Activated CD8-positive, alpha-beta T cell treated with anti-CD3 and anti-CD28 coated beads for 36 hours (primary cell): ENCODE measurements at regions not wholly inside any gene's neighbourhood (a gene's known extent, or its start where the extent isn't known, plus 50 kb on each side); places are given as distances from the start of the nearest gene placed in this dataset.

Experiments used
- ATAC-seq: fragments of 200-7000 bp; cut with Tn5 transposase; one replicate; pipeline ENCODE4 v1.10.0; 2021; ENCODE audit warnings: mild to moderate bottlenecking, moderate library complexity
- CTCF ChIA-PET: fragments of 350-600 bp; sonication (Branson Sonifier 250); formaldehyde crosslinking; loops from one replicate; lab custom pipeline; 2021; ENCODE audit warnings: antibody characterized with exemption; lab: Charles Lee
- POLR2A ChIA-PET: fragments of 350-600 bp; sonication (Branson Sonifier 250); formaldehyde crosslinking; loops from one replicate; lab custom pipeline; 2021; ENCODE audit warnings: antibody characterized with exemption; lab: Charles Lee
- DNase-seq: peaks from one replicate; pipeline ENCODE4 v3.0.0-alpha.2; 2020
- H3K27ac Mint-ChIP-seq: one replicate; pipeline ENCODE4 v1.8.0; 2021; ENCODE audit warnings: mild to moderate bottlenecking, mixed read lengths
- H3K27me3 Mint-ChIP-seq: one replicate; pipeline ENCODE4 v1.8.0; 2021; ENCODE audit warnings: mixed read lengths
- H3K36me3 Mint-ChIP-seq: one replicate; pipeline ENCODE4 v1.8.0; 2021; ENCODE audit warnings: low read depth, mixed read lengths
- H3K4me1 Mint-ChIP-seq: one replicate; pipeline ENCODE4 v1.8.0; 2021; ENCODE audit warnings: low read depth, mixed read lengths
- H3K4me3 Mint-ChIP-seq: one replicate; pipeline ENCODE4 v1.8.0; 2021; ENCODE audit warnings: mild to moderate bottlenecking, moderate library complexity, mixed read lengths
- H3K9me3 Mint-ChIP-seq: one replicate; pipeline ENCODE4 v1.8.0; 2021; ENCODE audit warnings: mixed read lengths
- intact Hi-C: fragments of 100-400 bp; cut with micrococcal nuclease; formaldehyde crosslinking; loops from one replicate; pipeline ENCODE4 v1.10.0; 2022
- TF ChIP-seq, protein P1 (sequence below): fragments of 200-600 bp; IDR thresholded peaks from one replicate; pipeline ENCODE4 v1.8.0; 2022; ENCODE audit warnings: antibody characterized with exemption, mild to moderate bottlenecking

DNA sequence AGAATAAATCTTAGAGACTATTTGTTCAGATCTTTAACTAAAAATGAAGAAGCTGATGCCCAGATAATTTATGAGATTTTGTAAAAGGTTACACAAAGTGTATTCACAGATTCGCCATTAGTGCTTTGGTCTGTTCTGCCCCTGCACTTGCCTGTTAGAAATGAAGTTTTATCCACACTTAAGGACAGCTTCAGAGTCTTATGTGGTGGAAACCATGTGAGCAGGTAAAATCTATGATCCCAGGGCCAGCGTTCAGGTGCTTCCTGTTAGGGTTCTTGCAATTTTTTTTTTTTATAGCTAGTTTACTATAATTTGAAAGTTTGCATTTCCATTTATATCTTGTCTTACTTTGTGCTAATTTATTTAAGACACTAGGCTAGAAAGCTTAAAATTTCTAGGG lies 561.6 kb downstream of the PRR16 start:
- H3K27me3 Mint-ChIP-seq, result no peaks in the 10 kb centered on the region
- intact Hi-C loops, result no loop called here
- H3K36me3 Mint-ChIP-seq, result no peaks in the 10 kb centered on the region
- no peak overlapping the region for H3K27ac Mint-ChIP-seq
- no peak for DNase-seq
- ChIA-PET CTCF (no interaction called here), POLR2A (no interaction called here)
- peaks cover 4% of the 10 kb centered on the region for H3K9me3 Mint-ChIP-seq
- no peaks in the 10 kb centered on the region for H3K4me1 Mint-ChIP-seq
- ATAC-seq, result no peak
- TF ChIP-seq, protein P1, sequence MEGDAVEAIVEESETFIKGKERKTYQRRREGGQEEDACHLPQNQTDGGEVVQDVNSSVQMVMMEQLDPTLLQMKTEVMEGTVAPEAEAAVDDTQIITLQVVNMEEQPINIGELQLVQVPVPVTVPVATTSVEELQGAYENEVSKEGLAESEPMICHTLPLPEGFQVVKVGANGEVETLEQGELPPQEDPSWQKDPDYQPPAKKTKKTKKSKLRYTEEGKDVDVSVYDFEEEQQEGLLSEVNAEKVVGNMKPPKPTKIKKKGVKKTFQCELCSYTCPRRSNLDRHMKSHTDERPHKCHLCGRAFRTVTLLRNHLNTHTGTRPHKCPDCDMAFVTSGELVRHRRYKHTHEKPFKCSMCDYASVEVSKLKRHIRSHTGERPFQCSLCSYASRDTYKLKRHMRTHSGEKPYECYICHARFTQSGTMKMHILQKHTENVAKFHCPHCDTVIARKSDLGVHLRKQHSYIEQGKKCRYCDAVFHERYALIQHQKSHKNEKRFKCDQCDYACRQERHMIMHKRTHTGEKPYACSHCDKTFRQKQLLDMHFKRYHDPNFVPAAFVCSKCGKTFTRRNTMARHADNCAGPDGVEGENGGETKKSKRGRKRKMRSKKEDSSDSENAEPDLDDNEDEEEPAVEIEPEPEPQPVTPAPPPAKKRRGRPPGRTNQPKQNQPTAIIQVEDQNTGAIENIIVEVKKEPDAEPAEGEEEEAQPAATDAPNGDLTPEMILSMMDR, result no peak
- no peak overlapping the region for H3K4me3 Mint-ChIP-seq

GRCh38 chr5:121027636-121028035 lies 563.5 kb downstream of the PRR16 start:
- TF ChIP-seq, protein P1, result no peak
- CTCF ChIA-PET, result no interaction called here
- intact Hi-C loops, result no loop called here
- Mint-ChIP-seq H3K27ac (no peak overlapping the region), H3K9me3 (peaks cover 4% of the 10 kb centered on the region), H3K4me3 (no peak overlapping the region), H3K36me3 (no peaks in the 10 kb centered on the region), H3K4me1 (no peaks in the 10 kb centered on the region), H3K27me3 (no peaks in the 10 kb centered on the region)
- no peak for ATAC-seq
- no peak for DNase-seq
- POLR2A ChIA-PET, result no interaction called here

DNA sequence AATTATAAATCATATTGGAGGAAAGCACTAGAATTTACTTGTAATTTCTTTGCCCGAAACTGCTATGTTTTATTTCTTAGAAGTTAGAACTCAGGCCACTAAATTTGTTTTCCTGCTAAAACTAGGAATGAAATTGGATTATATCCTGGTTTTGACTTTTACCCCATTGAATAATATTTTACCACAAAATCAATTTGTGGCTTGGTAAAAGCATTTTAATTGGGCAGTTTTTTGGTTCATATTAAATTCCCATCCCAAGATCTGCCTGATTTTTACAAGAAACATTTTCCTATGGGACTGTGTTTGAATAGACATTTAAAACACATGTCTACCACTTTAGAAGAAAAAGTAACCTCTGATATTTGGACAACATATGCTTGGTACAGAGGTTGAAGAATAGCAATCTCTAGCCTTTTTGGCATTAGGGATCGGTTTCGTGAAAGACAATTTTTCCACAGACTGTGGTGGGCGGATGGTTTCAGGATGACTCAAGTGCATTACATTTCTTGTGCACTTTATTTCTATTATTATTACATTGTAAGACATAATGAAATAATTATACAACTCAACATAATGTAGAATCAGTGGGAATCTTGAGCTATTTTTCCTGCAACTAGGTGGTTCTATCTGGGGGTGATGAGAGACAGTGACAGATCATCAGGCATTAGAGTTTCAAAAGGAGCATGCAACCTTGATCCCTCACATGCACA lies 565.6 kb downstream of the PRR16 start:
- peaks cover 3% of the 10 kb centered on the region for H3K9me3 Mint-ChIP-seq

GRCh38 chr5:121031491-121031890 lies 567.4 kb downstream of the PRR16 start:
- DNase-seq, result no peak
- Mint-ChIP-seq H3K27me3 (no peaks in the 10 kb centered on the region), H3K36me3 (no peaks in the 10 kb centered on the region), H3K4me1 (no peaks in the 10 kb centered on the region), H3K27ac (no peak overlapping the region), H3K9me3 (peaks cover 3% of the 10 kb centered on the region), H3K4me3 (no peak overlapping the region)
- no peak for ATAC-seq
- POLR2A ChIA-PET, result no interaction called here
- TF ChIP-seq, protein P1, result no peak
- CTCF ChIA-PET, result no interaction called here
- intact Hi-C loops, result no loop called here

More for the DNA sequence above, 565.6 kb downstream of the PRR16 start:
- intact Hi-C loops, result no loop called here
- Mint-ChIP-seq H3K27ac (no peak overlapping the region), H3K4me3 (no peak overlapping the region), H3K27me3 (no peaks in the 10 kb centered on the region), H3K4me1 (no peaks in the 10 kb centered on the region), H3K36me3 (no peaks in the 10 kb centered on the region)
- POLR2A ChIA-PET, result no interaction called here
- DNase-seq (no peak), ATAC-seq (no peak)
- TF ChIP-seq, protein P1, result no peak
- CTCF ChIA-PET, result no interaction called here

DNA sequence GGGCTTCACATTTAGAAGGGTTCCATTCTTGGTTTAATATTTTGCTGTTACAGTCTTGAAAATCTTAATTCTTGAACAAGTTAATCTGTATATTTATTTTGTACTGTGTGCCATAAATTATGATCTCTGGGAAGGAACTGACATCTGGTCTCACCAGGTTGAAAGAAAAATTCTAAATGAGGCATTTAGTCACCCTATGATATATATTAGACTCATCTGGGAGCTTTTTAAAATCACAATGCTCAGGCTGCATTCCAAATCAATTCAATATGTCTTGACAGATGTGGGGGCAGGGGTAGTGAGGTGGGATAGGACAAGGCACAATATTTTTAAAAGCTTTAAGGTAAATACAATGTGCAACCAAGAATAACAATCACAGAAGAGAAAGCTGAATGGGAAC lies 569.2 kb downstream of the PRR16 start:
- Mint-ChIP-seq H3K9me3 (peaks cover 4% of the 10 kb centered on the region), H3K27ac (no peak overlapping the region), H3K4me1 (no peaks in the 10 kb centered on the region), H3K4me3 (no peak overlapping the region), H3K27me3 (no peaks in the 10 kb centered on the region), H3K36me3 (no peaks in the 10 kb centered on the region)
- TF ChIP-seq, protein P1, result no peak
- CTCF ChIA-PET, result no interaction called here
- POLR2A ChIA-PET, result no interaction called here
- intact Hi-C loops, result no loop called here
- ATAC-seq (no peak), DNase-seq (no peak)
